SK-N-SH treated with all-trans-retinoic acid at 6 μM for 48 hours (cell line): ENCODE measurements at regions not wholly inside any gene's neighbourhood (a gene's known extent, or its start where the extent isn't known, plus 50 kb on each side); places are given as distances from the start of the nearest gene placed in this dataset.

Experiments used
- ATAC-seq: fragments of 200-7000 bp; cut with Tn5 transposase; 3 replicates; pipeline ENCODE4 v1.9.1; 2020; ENCODE audit warnings: mild to moderate bottlenecking, moderate library complexity
- ARNTL ChIP-seq: fragments of 450-650 bp; formaldehyde crosslinking; IDR thresholded peaks from 2 replicates; pipeline ENCODE4 v1.5.0; 2020; ENCODE audit warnings: low read depth, mild to moderate bottlenecking, moderate library complexity, borderline replicate concordance
- BACH2 ChIP-seq: fragments of 250-450 bp; sonication (Bioruptor Pico); IDR thresholded peaks from 2 replicates; pipeline ENCODE4 v1.9.0; 2021; ENCODE audit warnings: mild to moderate bottlenecking, borderline replicate concordance
- CSDC2 ChIP-seq: fragments of 250-450 bp; sonication (Bioruptor Pico); IDR thresholded peaks from 2 replicates; pipeline ENCODE4 v1.5.0; 2020; ENCODE audit warnings: mild to moderate bottlenecking, moderate library complexity
- ESRRG ChIP-seq: fragments of 250-450 bp; sonication (Bioruptor Pico); IDR thresholded peaks from 2 replicates; pipeline ENCODE4 v1.6.1; 2021; ENCODE audit warnings: mild to moderate bottlenecking
- GLIS3 ChIP-seq: fragments of 250-450 bp; sonication (Bioruptor Pico); IDR thresholded peaks from 2 replicates; pipeline ENCODE4 v1.5.0; 2020; ENCODE audit warnings: mild to moderate bottlenecking, moderate library complexity
- ISL1 ChIP-seq: fragments of 250-450 bp; sonication (Bioruptor Pico); IDR thresholded peaks from 2 replicates; pipeline ENCODE4 v2.1.2; 2022; ENCODE audit warnings: mild to moderate bottlenecking, moderate library complexity
- PPARA ChIP-seq: fragments of 250-450 bp; sonication (Bioruptor Pico); IDR thresholded peaks from 2 replicates; pipeline ENCODE4 v1.5.0; 2020; ENCODE audit warnings: mild to moderate bottlenecking, borderline replicate concordance
- RARB ChIP-seq: fragments of 250-450 bp; sonication (Bioruptor Pico); IDR thresholded peaks from 2 replicates; pipeline ENCODE4 v1.8.0; 2021; ENCODE audit warnings: mild to moderate bottlenecking, moderate library complexity
- SNAI2 ChIP-seq: fragments of 250-450 bp; sonication (Bioruptor Pico); IDR thresholded peaks from 2 replicates; pipeline ENCODE4 v1.5.0; 2020; ENCODE audit warnings: mild to moderate bottlenecking, moderate library complexity
- TCF4 ChIP-seq: fragments of 250-450 bp; sonication (Bioruptor Pico); IDR thresholded peaks from 2 replicates; pipeline ENCODE4 v1.8.0; 2021; ENCODE audit warnings: mild to moderate bottlenecking, moderate library complexity, borderline replicate concordance
- ZC3H10 ChIP-seq: fragments of 250-450 bp; sonication (Bioruptor Pico); IDR thresholded peaks from 2 replicates; pipeline ENCODE4 v1.5.1; 2021; ENCODE audit warnings: mild to moderate bottlenecking, moderate library complexity
- ZFP3 ChIP-seq: fragments of 250-450 bp; sonication (Bioruptor Pico); IDR thresholded peaks from 2 replicates; pipeline ENCODE4 v1.5.0; 2020; ENCODE audit warnings: mild to moderate bottlenecking, moderate library complexity
- ZFP30 ChIP-seq: fragments of 450-650 bp; formaldehyde crosslinking; IDR thresholded peaks from 2 replicates; pipeline ENCODE4 v1.5.0; 2022; ENCODE audit warnings: mild to moderate bottlenecking, moderate library complexity
- ZNF565 ChIP-seq: fragments of 450-650 bp; formaldehyde crosslinking; conservative IDR thresholded peaks from 2 replicates; pipeline ENCODE4 v1.5.0; 2020; ENCODE audit warnings: low read depth, mild to moderate bottlenecking, moderate library complexity
- ZNF8 ChIP-seq: fragments of 450-650 bp; formaldehyde crosslinking; IDR thresholded peaks from 2 replicates; pipeline ENCODE4 v1.5.0; 2020; ENCODE audit warnings: mild to moderate bottlenecking, moderate library complexity
- TF ChIP-seq, protein P1 (sequence below): fragments of 250-450 bp; sonication (Bioruptor Pico); IDR thresholded peaks from 2 replicates; pipeline ENCODE4 v1.8.0; 2021; ENCODE audit warnings: low read depth, mild to moderate bottlenecking, moderate library complexity, borderline replicate concordance
- TF ChIP-seq, protein P2 (sequence below): fragments of 250-450 bp; sonication (Bioruptor Pico); IDR thresholded peaks from 2 replicates; pipeline ENCODE4 v1.5.0; 2020; ENCODE audit warnings: mild to moderate bottlenecking, moderate library complexity
- TF ChIP-seq, protein P3 (sequence below): fragments of 250-450 bp; sonication (Bioruptor Pico); IDR thresholded peaks from 2 replicates; pipeline ENCODE4 v1.5.1; 2021; ENCODE audit warnings: mild to moderate bottlenecking, moderate library complexity
- TF ChIP-seq, protein P4 (sequence below): fragments of 250-450 bp; sonication (Bioruptor Pico); IDR thresholded peaks from 2 replicates; pipeline ENCODE4 v1.5.1; 2020; ENCODE audit warnings: low read depth, mild to moderate bottlenecking, moderate library complexity
- TF ChIP-seq, protein P5 (sequence below): fragments of 250-450 bp; sonication (Bioruptor Pico); IDR thresholded peaks from 2 replicates; pipeline ENCODE4 v1.8.0; 2020; ENCODE audit warnings: mild to moderate bottlenecking, moderate library complexity, borderline replicate concordance

DNA sequence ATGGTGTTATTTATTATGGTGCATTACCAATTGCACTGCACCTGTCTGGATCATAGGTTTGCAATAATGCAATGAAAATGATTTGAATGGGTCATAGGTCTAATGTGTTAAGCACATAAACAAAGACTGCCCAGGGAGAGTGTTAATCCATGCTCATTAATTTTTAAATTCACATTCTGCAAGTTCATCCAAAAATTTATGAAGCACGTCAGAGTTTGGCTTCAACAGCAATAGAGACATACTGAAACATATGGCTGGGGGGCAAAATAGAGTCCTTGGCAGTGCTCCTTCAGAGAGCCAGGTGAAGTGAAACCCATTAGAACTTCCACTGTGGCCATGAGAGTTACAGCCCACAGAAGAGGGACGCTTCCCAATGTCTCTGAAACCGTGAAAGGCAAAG, 441.1 kb downstream of the POM121L12 start (continued):
- TF ChIP-seq, protein P1, sequence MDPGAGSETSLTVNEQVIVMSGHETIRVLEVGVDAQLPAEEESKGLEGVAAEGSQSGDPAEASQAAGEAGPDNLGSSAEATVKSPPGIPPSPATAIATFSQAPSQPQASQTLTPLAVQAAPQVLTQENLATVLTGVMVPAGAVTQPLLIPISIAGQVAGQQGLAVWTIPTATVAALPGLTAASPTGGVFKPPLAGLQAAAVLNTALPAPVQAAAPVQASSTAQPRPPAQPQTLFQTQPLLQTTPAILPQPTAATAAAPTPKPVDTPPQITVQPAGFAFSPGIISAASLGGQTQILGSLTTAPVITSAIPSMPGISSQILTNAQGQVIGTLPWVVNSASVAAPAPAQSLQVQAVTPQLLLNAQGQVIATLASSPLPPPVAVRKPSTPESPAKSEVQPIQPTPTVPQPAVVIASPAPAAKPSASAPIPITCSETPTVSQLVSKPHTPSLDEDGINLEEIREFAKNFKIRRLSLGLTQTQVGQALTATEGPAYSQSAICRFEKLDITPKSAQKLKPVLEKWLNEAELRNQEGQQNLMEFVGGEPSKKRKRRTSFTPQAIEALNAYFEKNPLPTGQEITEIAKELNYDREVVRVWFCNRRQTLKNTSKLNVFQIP (CRISPR knock-in tag), result no peak
- TF ChIP-seq ZFP30 (CRISPR knock-in tag) (no peak), GLIS3 (CRISPR knock-in tag) (no peak), ZNF8 (CRISPR knock-in tag) (no peak)
- TF ChIP-seq, all 23 proteins: peak for 0

DNA sequence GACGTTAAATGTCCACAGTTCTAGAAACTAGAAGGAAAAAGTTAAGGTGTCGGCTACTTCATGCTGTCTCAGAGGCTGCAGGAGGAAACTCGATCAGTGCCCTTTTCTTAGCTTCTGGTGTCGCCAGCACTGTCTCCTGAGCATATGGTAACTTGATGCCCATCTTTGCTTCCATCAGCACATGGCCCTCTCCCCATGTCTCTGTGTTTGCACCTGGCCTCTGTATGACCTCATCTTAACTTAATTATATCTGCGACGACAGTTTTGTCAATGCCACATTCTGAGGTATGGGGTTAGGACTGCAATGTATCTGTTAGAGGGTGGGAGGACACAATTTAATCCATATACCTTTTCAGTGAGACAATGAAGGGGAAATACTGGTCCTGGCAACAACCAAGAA, 449.9 kb downstream of the POM121L12 start:
- no peak for TF ChIP-seq RARB (CRISPR knock-in tag)
- TF ChIP-seq, protein P1 (CRISPR knock-in tag), result no peak
- no peak for TF ChIP-seq ZNF565 (CRISPR knock-in tag)
- no peak; the same call in 1 of the 2 replicates for TF ChIP-seq ZNF8 (CRISPR knock-in tag)
- peak; percentile 74; the same call in 1 of the 2 replicates for TF ChIP-seq TCF4 (CRISPR knock-in tag)
- TF ChIP-seq, protein P2, sequence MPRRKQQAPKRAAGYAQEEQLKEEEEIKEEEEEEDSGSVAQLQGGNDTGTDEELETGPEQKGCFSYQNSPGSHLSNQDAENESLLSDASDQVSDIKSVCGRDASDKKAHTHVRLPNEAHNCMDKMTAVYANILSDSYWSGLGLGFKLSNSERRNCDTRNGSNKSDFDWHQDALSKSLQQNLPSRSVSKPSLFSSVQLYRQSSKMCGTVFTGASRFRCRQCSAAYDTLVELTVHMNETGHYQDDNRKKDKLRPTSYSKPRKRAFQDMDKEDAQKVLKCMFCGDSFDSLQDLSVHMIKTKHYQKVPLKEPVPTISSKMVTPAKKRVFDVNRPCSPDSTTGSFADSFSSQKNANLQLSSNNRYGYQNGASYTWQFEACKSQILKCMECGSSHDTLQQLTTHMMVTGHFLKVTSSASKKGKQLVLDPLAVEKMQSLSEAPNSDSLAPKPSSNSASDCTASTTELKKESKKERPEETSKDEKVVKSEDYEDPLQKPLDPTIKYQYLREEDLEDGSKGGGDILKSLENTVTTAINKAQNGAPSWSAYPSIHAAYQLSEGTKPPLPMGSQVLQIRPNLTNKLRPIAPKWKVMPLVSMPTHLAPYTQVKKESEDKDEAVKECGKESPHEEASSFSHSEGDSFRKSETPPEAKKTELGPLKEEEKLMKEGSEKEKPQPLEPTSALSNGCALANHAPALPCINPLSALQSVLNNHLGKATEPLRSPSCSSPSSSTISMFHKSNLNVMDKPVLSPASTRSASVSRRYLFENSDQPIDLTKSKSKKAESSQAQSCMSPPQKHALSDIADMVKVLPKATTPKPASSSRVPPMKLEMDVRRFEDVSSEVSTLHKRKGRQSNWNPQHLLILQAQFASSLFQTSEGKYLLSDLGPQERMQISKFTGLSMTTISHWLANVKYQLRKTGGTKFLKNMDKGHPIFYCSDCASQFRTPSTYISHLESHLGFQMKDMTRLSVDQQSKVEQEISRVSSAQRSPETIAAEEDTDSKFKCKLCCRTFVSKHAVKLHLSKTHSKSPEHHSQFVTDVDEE (CRISPR knock-in tag), result peak; percentile 59; the same call in 1 of the 2 replicates
- TF ChIP-seq CSDC2 (CRISPR knock-in tag), result no peak
- TF ChIP-seq, protein P3, sequence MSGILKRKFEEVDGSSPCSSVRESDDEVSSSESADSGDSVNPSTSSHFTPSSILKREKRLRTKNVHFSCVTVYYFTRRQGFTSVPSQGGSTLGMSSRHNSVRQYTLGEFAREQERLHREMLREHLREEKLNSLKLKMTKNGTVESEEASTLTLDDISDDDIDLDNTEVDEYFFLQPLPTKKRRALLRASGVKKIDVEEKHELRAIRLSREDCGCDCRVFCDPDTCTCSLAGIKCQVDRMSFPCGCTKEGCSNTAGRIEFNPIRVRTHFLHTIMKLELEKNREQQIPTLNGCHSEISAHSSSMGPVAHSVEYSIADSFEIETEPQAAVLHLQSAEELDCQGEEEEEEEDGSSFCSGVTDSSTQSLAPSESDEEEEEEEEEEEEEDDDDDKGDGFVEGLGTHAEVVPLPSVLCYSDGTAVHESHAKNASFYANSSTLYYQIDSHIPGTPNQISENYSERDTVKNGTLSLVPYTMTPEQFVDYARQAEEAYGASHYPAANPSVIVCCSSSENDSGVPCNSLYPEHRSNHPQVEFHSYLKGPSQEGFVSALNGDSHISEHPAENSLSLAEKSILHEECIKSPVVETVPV, result no peak
- no peak for TF ChIP-seq SNAI2 (CRISPR knock-in tag)
- TF ChIP-seq, protein P4, sequence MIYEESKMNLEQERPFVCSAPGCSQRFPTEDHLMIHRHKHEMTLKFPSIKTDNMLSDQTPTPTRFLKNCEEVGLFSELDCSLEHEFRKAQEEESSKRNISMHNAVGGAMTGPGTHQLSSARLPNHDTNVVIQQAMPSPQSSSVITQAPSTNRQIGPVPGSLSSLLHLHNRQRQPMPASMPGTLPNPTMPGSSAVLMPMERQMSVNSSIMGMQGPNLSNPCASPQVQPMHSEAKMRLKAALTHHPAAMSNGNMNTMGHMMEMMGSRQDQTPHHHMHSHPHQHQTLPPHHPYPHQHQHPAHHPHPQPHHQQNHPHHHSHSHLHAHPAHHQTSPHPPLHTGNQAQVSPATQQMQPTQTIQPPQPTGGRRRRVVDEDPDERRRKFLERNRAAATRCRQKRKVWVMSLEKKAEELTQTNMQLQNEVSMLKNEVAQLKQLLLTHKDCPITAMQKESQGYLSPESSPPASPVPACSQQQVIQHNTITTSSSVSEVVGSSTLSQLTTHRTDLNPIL (CRISPR knock-in tag), result no peak
- TF ChIP-seq, protein P5, sequence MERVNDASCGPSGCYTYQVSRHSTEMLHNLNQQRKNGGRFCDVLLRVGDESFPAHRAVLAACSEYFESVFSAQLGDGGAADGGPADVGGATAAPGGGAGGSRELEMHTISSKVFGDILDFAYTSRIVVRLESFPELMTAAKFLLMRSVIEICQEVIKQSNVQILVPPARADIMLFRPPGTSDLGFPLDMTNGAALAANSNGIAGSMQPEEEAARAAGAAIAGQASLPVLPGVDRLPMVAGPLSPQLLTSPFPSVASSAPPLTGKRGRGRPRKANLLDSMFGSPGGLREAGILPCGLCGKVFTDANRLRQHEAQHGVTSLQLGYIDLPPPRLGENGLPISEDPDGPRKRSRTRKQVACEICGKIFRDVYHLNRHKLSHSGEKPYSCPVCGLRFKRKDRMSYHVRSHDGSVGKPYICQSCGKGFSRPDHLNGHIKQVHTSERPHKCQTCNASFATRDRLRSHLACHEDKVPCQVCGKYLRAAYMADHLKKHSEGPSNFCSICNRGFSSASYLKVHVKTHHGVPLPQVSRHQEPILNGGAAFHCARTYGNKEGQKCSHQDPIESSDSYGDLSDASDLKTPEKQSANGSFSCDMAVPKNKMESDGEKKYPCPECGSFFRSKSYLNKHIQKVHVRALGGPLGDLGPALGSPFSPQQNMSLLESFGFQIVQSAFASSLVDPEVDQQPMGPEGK (CRISPR knock-in tag), result no peak
- ATAC-seq, result no peak

DNA sequence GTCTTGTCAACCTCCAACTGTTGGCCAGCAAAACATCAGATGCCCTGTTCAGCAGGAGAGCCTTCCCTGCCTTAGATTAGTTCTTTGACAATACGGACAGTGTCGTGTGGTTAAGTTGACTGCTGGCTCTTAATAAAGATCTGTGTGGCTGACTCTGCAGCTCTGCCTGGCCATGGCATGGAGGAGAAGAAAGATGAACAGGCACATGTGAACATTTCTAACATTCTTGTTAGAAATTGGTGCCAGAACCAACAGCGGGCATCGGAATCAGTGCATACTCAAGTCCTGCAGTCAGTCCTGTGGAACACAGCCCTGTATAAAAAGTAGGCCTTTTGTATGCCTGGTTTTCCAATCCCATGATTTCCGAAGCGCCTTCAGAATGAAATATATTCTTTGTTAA, 455.6 kb downstream of the POM121L12 start:
- ATAC-seq, result no peak
- TF ChIP-seq ZNF565 (CRISPR knock-in tag), result no peak
- TF ChIP-seq BACH2, result no peak
- no peak for TF ChIP-seq ISL1 (CRISPR knock-in tag)
- TF ChIP-seq, protein P1 (CRISPR knock-in tag), result no peak
- TF ChIP-seq PPARA (CRISPR knock-in tag), result no peak
- TF ChIP-seq ZFP3 (CRISPR knock-in tag), result no peak
- TF ChIP-seq, protein P4 (CRISPR knock-in tag), result no peak
- TF ChIP-seq ARNTL (CRISPR knock-in tag), result no peak
- no peak for TF ChIP-seq ESRRG (CRISPR knock-in tag)
- TF ChIP-seq, protein P3, result no peak
- TF ChIP-seq RARB (CRISPR knock-in tag), result no peak
- no peak for TF ChIP-seq TCF4 (CRISPR knock-in tag)
- TF ChIP-seq ZC3H10, result no peak
- TF ChIP-seq SNAI2 (CRISPR knock-in tag), result no peak
- no peak for TF ChIP-seq GLIS3 (CRISPR knock-in tag)
